ENCODE measurements at regions not wholly inside any gene's neighbourhood (a gene's known extent, or its start where the extent isn't known, plus 50 kb on each side); places are given as distances from the start of the nearest gene placed in this dataset.
A peak's percentile ranks its signal among the peaks of the same experiment; 100 is the strongest.

DNA sequence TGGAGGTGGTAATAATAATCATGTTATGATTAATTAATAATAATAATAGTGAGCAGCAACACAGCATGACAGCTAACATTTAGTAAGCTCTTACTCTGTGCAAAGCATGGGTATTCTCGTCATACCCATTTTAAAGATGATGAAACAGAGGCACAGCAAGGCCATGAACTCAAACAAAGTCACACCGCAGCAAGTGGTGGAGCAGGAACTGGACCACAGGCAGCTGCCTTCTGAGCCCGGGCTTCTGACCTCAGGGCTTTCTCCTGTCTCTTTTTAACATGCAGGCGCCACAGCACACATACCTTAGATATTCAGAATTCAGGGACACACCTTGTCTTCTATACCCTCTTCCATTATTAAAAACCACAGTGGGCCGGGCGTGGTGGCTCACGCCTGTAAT is 50.7 kb upstream of the SPATA12 start:
- Histone ChIP-seq H3K36me3 (ENCODE audit: control insufficient read depth, insufficient read depth, low read length) (no peaks in the 10 kb centered on the region), H3K4me3 (ENCODE audit: low read depth, low read length) (no peak overlapping the region), H3K27me3 (ENCODE audit: control insufficient read depth, insufficient read depth, low read length) (no peaks in the 10 kb centered on the region)
- TF ChIP-seq, protein P1, sequence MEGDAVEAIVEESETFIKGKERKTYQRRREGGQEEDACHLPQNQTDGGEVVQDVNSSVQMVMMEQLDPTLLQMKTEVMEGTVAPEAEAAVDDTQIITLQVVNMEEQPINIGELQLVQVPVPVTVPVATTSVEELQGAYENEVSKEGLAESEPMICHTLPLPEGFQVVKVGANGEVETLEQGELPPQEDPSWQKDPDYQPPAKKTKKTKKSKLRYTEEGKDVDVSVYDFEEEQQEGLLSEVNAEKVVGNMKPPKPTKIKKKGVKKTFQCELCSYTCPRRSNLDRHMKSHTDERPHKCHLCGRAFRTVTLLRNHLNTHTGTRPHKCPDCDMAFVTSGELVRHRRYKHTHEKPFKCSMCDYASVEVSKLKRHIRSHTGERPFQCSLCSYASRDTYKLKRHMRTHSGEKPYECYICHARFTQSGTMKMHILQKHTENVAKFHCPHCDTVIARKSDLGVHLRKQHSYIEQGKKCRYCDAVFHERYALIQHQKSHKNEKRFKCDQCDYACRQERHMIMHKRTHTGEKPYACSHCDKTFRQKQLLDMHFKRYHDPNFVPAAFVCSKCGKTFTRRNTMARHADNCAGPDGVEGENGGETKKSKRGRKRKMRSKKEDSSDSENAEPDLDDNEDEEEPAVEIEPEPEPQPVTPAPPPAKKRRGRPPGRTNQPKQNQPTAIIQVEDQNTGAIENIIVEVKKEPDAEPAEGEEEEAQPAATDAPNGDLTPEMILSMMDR (IDR thresholded peaks at IDR 0.05; ENCODE audit: insufficient read depth, low read length, severe bottlenecking) = no peak
- FAIRE-seq (no peak), DNase-seq (ENCODE audit: low read depth) (no peak)

DNA sequence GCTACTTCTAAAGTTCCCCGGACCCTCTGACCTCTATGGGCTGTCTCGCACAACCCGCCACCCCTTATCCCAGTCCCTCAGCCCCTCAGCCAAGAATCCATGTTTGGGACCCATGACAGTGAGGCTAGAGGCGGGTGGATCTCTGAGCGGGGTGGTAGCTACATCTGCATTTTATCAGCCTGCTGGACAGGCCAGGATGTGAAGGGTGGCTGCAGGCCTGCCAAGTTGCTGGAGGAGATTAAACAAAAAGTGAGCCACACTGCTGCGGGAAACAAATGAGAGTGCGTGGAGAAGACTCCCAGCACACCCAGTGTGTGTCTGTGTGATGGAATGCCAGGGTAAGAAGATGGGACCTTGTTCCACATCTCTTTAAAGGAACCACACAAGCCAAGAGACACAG is 51.1 kb upstream of the SPATA12 start:
- DNase-seq (ENCODE audit: low read depth) = no peak
- Histone ChIP-seq H3K36me3 (ENCODE audit: control insufficient read depth, insufficient read depth, low read length) (no peaks in the 10 kb centered on the region), H3K27me3 (ENCODE audit: control insufficient read depth, insufficient read depth, low read length) (no peaks in the 10 kb centered on the region), H3K4me3 (ENCODE audit: low read depth, low read length) (no peak overlapping the region)
- FAIRE-seq = no peak
- TF ChIP-seq, protein P1 (IDR thresholded peaks at IDR 0.05; ENCODE audit: insufficient read depth, low read length, severe bottlenecking) = no peak

DNA sequence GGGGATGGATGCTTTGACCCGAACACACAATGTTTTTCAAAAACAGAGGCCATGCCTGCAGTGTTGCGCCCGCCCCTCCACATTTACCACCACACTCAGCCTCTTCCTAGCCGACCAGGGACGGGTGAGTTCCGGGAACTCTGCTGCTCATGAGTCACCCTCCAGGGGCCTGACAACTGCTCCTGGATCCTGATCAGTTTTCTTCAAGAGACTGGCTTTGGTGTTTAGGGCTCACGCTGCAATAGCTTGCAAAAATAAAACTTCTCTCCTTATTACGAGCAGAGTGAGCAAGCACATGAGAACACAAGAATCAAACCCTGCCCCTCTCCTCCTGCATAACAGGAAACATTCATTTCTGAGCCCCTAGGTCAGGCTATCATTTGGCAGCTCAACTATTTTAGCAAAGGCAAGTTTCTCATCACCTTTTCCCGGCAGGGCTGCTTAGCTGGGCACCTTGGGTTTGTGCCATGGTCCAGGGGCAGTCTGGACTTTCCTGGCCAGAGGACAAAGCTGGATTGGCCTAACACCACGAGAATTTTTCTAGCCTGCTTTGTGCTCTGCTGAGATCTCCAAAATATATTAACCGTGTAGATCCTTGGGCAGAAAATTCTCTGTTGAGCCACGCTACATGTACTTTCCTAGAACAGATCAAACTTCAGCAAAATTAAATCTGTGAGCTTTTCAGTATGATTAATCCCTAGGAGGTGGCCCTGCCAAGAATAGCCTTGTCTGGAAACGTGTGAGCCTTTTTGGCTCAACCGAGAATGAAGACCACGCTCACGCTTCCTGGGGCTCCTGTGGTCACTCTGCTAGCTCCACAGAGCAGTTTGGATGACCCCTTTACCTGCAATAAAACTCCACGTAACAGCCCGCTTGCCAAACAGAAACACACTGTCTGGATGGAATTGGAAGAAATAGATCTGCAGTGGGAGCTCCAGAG is 52.7 kb upstream of the SPATA12 start:
- TF ChIP-seq, protein P1 (IDR thresholded peaks at IDR 0.05; ENCODE audit: insufficient read depth, low read length, severe bottlenecking) = no peak
- Histone ChIP-seq H3K4me3 (ENCODE audit: low read depth, low read length) (no peak overlapping the region), H3K27me3 (ENCODE audit: control insufficient read depth, insufficient read depth, low read length) (no peaks in the 10 kb centered on the region), H3K36me3 (ENCODE audit: control insufficient read depth, insufficient read depth, low read length) (no peaks in the 10 kb centered on the region)
- FAIRE-seq (peak; percentile 81), DNase-seq (ENCODE audit: low read depth) (peak; percentile 73)

DNA sequence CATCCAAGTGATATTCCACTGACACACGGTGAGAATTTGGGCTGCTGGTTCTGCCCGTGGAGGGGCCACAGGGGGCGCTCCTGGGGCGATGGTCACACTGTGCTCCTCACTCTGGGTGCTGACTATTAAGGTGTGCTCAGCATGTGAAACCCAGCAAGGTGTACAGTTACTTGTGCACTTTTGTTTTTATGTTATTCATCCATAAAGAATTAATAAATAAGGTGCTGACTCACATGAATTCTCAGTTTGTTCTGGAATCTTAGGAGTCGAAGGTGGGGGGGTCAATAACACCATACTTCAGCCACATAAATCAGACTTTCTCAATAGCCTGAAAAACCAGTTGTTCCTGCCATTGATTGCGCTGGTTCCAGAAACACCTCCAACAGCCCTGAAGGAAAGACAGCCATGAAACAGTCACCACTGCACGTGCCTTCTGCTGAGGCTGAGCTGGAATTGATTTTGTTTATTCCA is 53.5 kb upstream of the SPATA12 start:
- Histone ChIP-seq H3K27me3 (ENCODE audit: control insufficient read depth, insufficient read depth, low read length) (no peaks in the 10 kb centered on the region), H3K4me3 (ENCODE audit: low read depth, low read length) (no peak overlapping the region), H3K36me3 (ENCODE audit: control insufficient read depth, insufficient read depth, low read length) (no peaks in the 10 kb centered on the region)
- TF ChIP-seq, protein P1 (IDR thresholded peaks at IDR 0.05; ENCODE audit: insufficient read depth, low read length, severe bottlenecking) = peak; percentile 87
- peak; percentile 75 for FAIRE-seq
- DNase-seq (ENCODE audit: low read depth) = peak; percentile 100

- FAIRE-seq (no peak), DNase-seq (ENCODE audit: low read depth) (no peak)
- H3K27me3 ChIP-seq (ENCODE audit: control insufficient read depth, insufficient read depth, low read length) = no peaks in the 10 kb centered on the region
- no peak overlapping the region for H3K4me3 ChIP-seq (ENCODE audit: low read depth, low read length)
- H3K36me3 ChIP-seq (ENCODE audit: control insufficient read depth, insufficient read depth, low read length) = no peaks in the 10 kb centered on the region
- TF ChIP-seq, protein P1 (IDR thresholded peaks at IDR 0.05; ENCODE audit: insufficient read depth, low read length, severe bottlenecking) = no peak
These were observed 54.2 kb upstream of the SPATA12 start for GRCh38 chr3:57006179-57006657.
